ENCODE measurements at regions not wholly inside any gene's neighbourhood (a gene's known extent, or its start where the extent isn't known, plus 50 kb on each side); places are given as distances from the start of the nearest gene placed in this dataset.

DNA sequence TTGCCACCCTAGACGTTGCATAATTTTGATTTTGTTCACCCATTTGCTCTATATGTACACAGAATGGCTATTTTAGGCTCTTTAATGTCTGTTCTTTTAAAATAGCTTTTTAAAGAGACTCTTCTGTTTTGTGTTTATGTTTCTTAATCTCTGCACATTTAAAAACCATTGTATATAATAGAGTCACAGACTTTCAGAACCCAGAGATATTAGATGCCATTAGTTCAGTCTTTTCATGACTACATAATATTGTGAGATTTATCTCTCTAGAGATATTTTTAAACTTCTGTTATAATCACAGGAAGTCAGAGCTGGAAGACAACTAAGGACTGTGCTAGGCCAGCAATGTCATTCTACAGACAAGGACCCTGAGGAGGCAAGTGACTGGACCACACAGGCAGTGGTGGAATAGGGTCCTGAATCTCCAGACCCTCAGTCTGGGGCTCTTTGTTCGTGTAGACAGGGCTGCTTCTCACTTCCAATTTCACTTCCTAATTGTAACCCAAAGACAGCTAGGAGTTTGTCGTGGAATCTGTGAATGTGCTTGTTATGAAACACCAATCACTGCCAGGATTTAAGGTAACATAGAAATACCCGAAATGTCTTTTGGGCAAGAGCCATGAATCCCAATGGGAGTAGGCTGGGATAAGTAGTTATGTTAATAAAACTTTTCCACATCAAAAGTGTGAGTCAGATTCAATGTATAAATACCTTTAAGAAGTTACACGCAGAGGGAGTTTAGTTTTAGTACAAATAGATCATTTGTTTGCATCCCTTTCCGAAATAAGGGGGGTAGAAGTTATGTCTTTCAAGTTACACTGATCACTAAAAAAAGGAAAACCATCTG is 165.2 kb upstream of the ROPN1 start:
- DNase-seq (no peak), ATAC-seq (replicated peaks) (no peak)
- no peaks in the 10 kb centered on the region for H3K4me1 Mint-ChIP-seq (ENCODE audit: low read depth in 2 of 2)
- H3K36me3 Mint-ChIP-seq (ENCODE audit: insufficient read depth) = peaks cover 4% of the 10 kb centered on the region
- no peak overlapping the region for H3K4me3 Mint-ChIP-seq
- H3K27me3 Mint-ChIP-seq = peaks cover 8 to 14% of the 10 kb centered on the region in 2 donors
- H3K27ac Mint-ChIP-seq = no peak overlapping the region
- no peaks in the 10 kb centered on the region for H3K9me3 Mint-ChIP-seq

DNA sequence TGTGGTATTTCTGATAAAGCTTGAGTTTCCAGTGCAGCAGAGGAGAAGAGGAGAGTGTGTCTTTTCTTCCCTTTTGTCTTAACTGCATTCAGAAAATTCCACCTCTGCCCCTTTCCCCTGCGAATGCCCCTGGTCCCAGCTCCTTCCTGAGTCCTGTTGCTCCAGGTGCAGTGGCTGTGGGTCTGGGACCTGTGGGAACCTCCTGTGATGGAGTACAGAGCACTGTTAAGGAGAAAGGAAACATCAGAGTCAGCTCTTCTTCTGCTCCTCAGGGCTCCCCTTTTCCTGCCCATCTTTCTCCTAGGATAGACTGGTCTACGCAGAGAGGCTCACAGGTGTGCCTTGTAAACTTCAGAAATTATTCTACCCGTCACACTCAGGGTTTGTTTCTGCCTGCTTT is 165.8 kb upstream of the ROPN1 start:
- DNase-seq (no peak), ATAC-seq (replicated peaks) (no peak)
- no peaks in the 10 kb centered on the region for H3K9me3 Mint-ChIP-seq
- peaks cover 4% of the 10 kb centered on the region for H3K36me3 Mint-ChIP-seq (ENCODE audit: insufficient read depth)
- H3K27me3 Mint-ChIP-seq = peaks cover 8 to 14% of the 10 kb centered on the region in 2 donors
- no peak overlapping the region for H3K4me3 Mint-ChIP-seq
- no peaks in the 10 kb centered on the region for H3K4me1 Mint-ChIP-seq (ENCODE audit: low read depth in 2 of 2)
- H3K27ac Mint-ChIP-seq = no peak overlapping the region

DNA sequence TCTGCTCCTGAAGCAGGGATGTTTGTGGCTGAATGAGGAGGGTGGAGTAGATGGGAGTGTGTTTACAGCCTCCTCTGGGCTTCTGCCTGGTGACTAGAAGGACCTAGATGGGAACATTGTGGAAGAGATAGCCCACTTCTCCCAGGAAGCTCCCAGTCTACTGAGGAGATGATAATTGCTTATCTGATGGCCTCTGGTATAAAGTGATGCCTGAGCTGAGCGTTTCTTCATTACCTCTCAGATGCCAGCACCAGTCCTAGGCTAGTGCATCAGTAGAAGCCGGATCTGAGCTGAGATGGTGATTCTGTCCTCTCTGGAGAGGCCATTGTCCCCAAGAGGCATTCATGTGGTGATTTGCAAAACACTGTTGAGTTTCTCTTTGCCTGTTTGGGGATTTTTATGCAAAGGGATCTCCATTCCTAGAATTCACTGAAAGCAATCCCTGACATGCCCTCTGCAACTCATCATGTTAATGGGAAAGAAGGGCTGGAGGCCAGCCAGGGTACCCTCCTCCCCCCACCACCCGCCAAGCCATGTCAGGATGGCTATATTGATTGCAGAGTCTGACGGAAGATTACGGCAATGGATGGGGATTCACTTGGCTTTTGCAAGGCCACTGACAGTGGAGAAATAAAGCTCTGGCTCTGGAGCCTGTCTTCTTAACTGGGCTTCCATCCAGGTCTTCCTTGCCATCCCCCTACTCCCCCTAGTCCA is 166.4 kb upstream of the ROPN1 start:
- Mint-ChIP-seq H3K27me3 (peaks cover 8 to 14% of the 10 kb centered on the region in 2 donors), H3K9me3 (no peaks in the 10 kb centered on the region), H3K4me1 (ENCODE audit: low read depth in 2 of 2) (no peaks in the 10 kb centered on the region), H3K4me3 (no peak overlapping the region), H3K36me3 (ENCODE audit: insufficient read depth) (peaks cover 4% of the 10 kb centered on the region), H3K27ac (no peak overlapping the region)
- ATAC-seq (replicated peaks) (no peak), DNase-seq (no peak)

DNA sequence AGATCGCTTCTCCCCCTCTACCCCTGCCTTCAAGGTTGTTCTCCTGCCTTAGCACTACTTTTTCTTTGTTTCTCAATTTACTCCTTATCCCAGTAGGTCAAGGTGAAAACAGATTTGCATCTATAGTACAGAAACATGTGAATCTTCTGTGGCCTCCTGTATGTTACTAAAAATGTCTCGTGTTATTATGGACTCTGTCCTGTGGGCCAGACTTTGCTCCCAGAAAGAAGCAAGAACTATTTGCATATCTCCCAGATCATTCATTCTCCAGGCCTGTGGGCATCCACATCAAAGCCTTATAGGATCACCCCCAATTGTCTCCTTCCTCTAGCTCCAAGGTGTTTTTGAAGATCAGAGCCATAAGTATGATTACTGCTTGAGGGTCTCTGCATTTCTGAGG is 169.5 kb upstream of the ROPN1 start:
- DNase-seq = no peak
- H3K9me3 Mint-ChIP-seq = no peaks in the 10 kb centered on the region
- no peak for ATAC-seq (replicated peaks)
- H3K36me3 Mint-ChIP-seq (ENCODE audit: insufficient read depth) = no peaks in the 10 kb centered on the region
- H3K4me3 Mint-ChIP-seq = no peak overlapping the region
- H3K27ac Mint-ChIP-seq = no peak overlapping the region
- H3K27me3 Mint-ChIP-seq = peaks cover 8 to 13% of the 10 kb centered on the region in 2 donors
- no peaks in the 10 kb centered on the region for H3K4me1 Mint-ChIP-seq (ENCODE audit: low read depth in 2 of 2)

DNA sequence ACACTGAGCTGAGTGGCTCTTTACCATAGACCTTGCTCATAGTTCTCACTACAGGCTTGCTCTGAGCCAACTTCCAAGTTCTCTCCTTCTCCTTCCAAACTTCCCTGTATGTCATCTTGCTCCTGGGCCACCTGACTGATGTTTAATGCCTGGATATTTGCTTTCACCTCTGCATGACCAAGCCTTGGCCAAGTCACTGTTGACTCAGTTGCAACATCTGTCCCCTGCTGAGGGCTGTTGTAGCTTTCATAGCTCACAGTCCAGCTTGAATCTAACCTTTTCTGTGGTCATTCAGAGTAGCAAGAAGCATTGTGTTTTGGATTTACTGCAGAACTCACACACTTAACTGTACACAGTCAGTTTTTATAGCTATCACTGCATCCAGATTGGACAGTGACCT is 171.8 kb upstream of the ROPN1 start:
- peaks cover 0 to 4% of the 10 kb centered on the region in 2 donors for H3K9me3 Mint-ChIP-seq
- no peaks in the 10 kb centered on the region for H3K36me3 Mint-ChIP-seq (ENCODE audit: insufficient read depth)
- ATAC-seq (replicated peaks) = no peak
- no peak overlapping the region for H3K27ac Mint-ChIP-seq
- H3K27me3 Mint-ChIP-seq = peaks cover 2 to 10% of the 10 kb centered on the region in 2 donors
- H3K4me3 Mint-ChIP-seq = no peak overlapping the region
- no peak for DNase-seq
- no peaks in the 10 kb centered on the region for H3K4me1 Mint-ChIP-seq (ENCODE audit: low read depth in 2 of 2)

DNA sequence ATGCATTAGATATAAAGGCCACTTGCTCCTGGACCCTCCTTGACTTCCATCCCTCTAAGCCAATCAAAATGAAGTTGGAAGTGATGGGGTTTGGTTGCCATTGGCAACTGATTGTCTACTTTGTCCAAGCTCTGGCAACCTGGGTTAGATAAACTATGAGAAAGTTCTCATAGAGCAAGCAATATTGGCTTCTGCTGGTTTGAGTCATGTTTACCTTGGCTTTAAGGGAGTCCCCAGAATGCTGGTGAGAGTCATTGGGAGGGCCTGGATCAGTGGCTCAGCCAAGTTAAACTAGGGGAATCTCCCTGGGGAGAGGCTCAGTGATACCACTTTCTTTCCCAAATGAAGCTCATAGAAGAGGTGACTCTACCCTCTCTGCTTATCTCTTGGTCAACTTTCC is 176.3 kb upstream of the ROPN1 start:
- DNase-seq (no peak), ATAC-seq (replicated peaks) (no peak)
- no peak overlapping the region for H3K27ac Mint-ChIP-seq
- no peaks in the 10 kb centered on the region for H3K36me3 Mint-ChIP-seq (ENCODE audit: insufficient read depth)
- no peak overlapping the region for H3K4me3 Mint-ChIP-seq
- H3K27me3 Mint-ChIP-seq = peaks cover 5 to 14% of the 10 kb centered on the region in 2 donors
- no peaks in the 10 kb centered on the region for H3K4me1 Mint-ChIP-seq (ENCODE audit: low read depth in 2 of 2)
- peaks cover 0 to 8% of the 10 kb centered on the region in 2 donors for H3K9me3 Mint-ChIP-seq

DNA sequence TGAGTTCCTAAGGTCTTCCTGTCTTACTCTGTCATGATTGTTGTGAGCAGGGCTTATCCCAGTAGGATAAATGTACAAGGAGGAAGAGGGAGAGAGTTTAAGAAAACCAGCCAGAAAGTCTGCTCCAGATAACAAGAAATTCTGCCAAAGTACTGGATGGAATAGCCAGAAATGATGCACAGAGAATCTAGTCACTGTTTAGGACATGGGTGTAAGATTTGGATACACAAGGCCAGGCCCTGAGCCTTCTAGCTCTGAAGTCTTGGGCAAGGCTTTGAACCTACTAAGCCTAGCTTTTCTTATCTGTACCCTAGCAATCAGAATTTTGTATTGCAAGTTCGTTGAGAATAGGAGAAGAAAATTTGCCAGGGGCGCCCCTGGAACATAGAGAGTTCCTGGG is 180.4 kb upstream of the ROPN1 start:
- no peaks in the 10 kb centered on the region for H3K4me1 Mint-ChIP-seq (ENCODE audit: low read depth in 2 of 2)
- no peaks in the 10 kb centered on the region for H3K36me3 Mint-ChIP-seq (ENCODE audit: insufficient read depth)
- peaks cover 7 to 22% of the 10 kb centered on the region in 2 donors for H3K27me3 Mint-ChIP-seq
- no peak overlapping the region for H3K4me3 Mint-ChIP-seq
- no peak overlapping the region for H3K27ac Mint-ChIP-seq
- DNase-seq (no peak), ATAC-seq (replicated peaks) (no peak)
- H3K9me3 Mint-ChIP-seq = peaks cover 0 to 8% of the 10 kb centered on the region in 2 donors

DNA sequence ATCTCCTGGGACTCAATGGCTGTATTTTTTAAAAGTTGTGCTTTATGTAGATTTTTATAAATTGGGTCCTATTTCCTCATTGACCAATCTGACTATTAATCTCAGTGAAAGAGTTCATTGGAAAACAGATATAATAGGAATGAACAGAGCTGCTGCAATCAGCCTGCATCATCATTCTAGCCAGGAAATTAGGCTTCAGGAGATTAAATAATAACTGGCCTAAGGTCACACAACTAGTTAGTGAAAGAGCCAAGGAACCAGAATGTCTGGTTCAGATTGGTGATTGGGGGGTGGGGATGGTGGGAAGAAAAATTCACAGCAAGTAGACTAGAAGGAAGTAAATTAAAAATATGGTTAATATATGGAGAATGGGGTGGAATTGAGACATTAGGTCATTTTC is 180.9 kb upstream of the ROPN1 start:
- no peak overlapping the region for H3K27ac Mint-ChIP-seq
- H3K36me3 Mint-ChIP-seq (ENCODE audit: insufficient read depth) = no peaks in the 10 kb centered on the region
- ATAC-seq (replicated peaks) (no peak), DNase-seq (no peak)
- no peak overlapping the region for H3K4me3 Mint-ChIP-seq
- H3K4me1 Mint-ChIP-seq (ENCODE audit: low read depth in 2 of 2) = no peaks in the 10 kb centered on the region
- peaks cover 0 to 8% of the 10 kb centered on the region in 2 donors for H3K9me3 Mint-ChIP-seq
- peaks cover 12 to 24% of the 10 kb centered on the region in 2 donors for H3K27me3 Mint-ChIP-seq

DNA sequence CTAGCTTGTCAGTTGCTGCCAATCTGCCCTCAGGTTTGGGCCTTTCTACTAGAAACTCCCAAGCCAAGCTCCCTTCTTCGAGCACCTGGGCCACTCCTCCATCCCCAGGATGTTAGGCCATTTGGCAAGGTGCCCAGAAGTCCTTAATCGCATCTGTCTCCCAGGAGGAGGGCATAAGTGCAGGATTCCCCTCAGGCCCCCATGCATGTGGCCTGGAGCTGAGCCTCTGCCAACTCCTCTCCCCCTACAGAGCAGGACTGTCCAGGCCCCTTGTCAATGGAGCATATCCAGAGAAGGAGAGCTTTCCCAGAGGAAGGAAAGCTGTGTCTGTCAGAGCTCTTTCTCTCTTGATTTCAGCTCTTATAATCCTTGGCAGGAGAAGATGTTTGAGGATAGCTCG is 182.6 kb upstream of the ROPN1 start:
- peaks cover 6 to 11% of the 10 kb centered on the region in 2 donors for H3K27me3 Mint-ChIP-seq
- H3K4me3 Mint-ChIP-seq = no peak overlapping the region
- ATAC-seq (replicated peaks) = no peak
- H3K36me3 Mint-ChIP-seq (ENCODE audit: insufficient read depth) = no peaks in the 10 kb centered on the region
- DNase-seq = no peak
- H3K4me1 Mint-ChIP-seq (ENCODE audit: low read depth in 2 of 2) = no peaks in the 10 kb centered on the region
- H3K27ac Mint-ChIP-seq = no peak overlapping the region
- H3K9me3 Mint-ChIP-seq = no peaks in the 10 kb centered on the region

DNA sequence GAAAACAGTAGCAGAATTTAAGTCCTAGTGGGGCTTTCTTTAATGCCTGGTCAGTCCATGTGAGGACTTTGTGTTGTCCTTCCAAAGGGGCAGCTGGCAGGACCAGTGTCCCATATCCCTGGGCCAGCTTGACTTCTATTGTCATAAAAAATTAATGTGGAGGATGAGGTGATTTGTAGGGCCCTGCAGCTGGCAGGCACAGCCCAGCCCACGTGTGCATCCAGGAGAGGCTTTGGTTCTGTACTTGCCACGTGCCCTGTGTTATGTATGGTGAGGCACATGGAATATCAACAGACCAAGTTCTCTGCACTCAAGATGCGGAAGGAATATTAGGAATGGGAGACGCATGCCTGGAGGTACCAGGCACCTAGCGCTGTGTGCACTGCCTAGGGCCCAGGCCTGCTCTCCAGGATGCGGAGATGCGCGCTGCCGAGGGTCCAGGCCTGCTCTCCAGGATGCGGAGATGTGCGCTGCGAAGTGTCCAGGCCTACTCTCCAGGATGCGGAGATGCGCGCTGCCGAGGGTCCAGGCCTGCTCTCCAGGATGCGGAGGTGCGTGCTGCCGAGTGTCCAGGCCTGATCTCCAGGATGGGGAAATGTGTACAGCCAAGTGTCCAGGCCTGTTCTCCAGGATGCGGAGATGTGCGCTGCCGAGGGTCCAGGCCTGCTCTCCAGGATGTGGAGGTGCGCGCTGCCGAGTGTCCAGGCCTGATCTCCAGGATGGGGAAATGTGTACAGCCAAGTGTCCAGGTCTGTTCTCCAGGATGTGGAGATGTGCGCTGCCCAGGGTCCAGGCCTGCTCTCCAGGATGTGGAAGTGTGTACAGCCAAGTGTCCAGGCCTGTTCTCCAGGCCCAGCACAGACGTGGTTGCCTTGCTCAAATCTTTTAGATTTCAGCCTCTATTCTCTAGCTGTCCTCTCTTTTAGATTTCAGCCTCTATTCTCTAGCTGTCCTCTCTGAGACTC is 183.3 kb upstream of the ROPN1 start:
- DNase-seq (no peak), ATAC-seq (replicated peaks) (no peak)
- Mint-ChIP-seq H3K36me3 (ENCODE audit: insufficient read depth) (no peaks in the 10 kb centered on the region), H3K27ac (no peak overlapping the region), H3K9me3 (no peaks in the 10 kb centered on the region), H3K27me3 (peaks cover 6 to 11% of the 10 kb centered on the region in 2 donors), H3K4me1 (ENCODE audit: low read depth in 2 of 2) (no peaks in the 10 kb centered on the region), H3K4me3 (no peak overlapping the region)

DNA sequence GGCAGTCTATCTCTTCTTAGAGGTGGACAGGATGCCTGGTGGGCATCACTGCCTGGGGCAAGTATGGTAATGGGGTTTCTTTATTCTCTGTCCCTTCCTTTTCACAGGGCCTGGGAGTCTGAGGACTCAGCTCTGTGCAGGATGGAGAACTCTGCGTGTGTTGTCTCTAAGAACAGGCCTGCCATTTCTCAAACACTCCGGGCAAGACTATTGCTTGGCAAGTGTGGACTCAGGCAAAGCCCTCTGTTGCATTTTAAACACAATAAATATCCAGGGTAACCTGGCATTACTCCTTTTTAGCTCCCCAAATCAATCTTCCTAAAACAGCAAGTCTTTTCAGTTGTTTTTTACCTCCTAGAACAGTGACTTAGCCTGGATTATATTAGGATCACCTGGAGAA is 185.1 kb upstream of the ROPN1 start:
- H3K9me3 Mint-ChIP-seq = peaks cover 0 to 2% of the 10 kb centered on the region in 2 donors
- H3K27me3 Mint-ChIP-seq = peaks cover 11 to 13% of the 10 kb centered on the region in 2 donors
- ATAC-seq (replicated peaks) = no peak
- no peaks in the 10 kb centered on the region for H3K4me1 Mint-ChIP-seq (ENCODE audit: low read depth in 2 of 2)
- H3K27ac Mint-ChIP-seq = no peak overlapping the region
- H3K4me3 Mint-ChIP-seq = no peak overlapping the region
- no peak for DNase-seq
- no peaks in the 10 kb centered on the region for H3K36me3 Mint-ChIP-seq (ENCODE audit: insufficient read depth)

DNA sequence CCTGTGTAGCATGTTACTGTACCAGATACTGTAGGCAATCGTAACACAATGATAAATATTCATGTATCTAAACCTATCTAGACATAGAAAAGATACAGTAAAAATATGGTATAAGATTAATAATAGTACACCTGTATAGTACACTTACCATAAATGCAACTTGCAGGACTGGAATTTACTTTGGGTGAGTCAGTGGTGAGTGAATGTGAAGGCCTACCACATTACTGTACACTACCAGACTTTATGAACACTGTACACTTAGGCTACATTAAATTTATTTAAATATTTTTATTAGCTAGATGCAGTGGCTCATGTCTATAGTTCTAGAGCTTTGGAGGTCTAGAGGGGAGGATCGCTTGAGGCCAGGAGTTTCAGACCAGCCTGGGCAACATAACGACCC is 186.6 kb upstream of the ROPN1 start:
- H3K4me3 Mint-ChIP-seq = no peak overlapping the region
- peaks cover 11 to 13% of the 10 kb centered on the region in 2 donors for H3K27me3 Mint-ChIP-seq
- no peak for DNase-seq
- H3K9me3 Mint-ChIP-seq = peaks cover 0 to 4% of the 10 kb centered on the region in 2 donors
- no peaks in the 10 kb centered on the region for H3K4me1 Mint-ChIP-seq (ENCODE audit: low read depth in 2 of 2)
- no peaks in the 10 kb centered on the region for H3K36me3 Mint-ChIP-seq (ENCODE audit: insufficient read depth)
- no peak overlapping the region for H3K27ac Mint-ChIP-seq
- no peak for ATAC-seq (replicated peaks)

DNA sequence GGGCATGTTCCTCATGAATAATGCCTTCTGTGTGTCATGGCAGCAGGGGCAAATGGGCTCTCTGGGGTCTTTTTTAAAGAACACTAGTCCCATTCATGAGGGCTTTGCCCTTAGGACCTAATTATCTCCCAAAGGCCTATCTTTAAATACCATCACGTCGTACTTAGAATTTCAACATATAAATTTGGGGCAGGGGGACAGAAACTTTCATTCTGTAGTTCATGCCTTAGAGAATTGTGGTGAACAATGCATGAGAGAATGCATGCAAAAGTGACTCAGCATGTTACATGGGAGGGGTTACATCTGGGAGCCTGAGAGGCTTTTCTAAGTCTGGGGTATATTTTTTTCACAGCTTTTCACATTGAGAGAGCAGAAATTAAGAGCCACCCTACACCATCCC is 208.5 kb upstream of the ROPN1 start:
- Mint-ChIP-seq H3K36me3 (ENCODE audit: insufficient read depth) (no peaks in the 10 kb centered on the region), H3K4me3 (no peak overlapping the region), H3K4me1 (ENCODE audit: low read depth in 2 of 2) (no peaks in the 10 kb centered on the region), H3K27ac (no peak overlapping the region), H3K9me3 (no peaks in the 10 kb centered on the region), H3K27me3 (peaks cover 19 to 41% of the 10 kb centered on the region in 2 donors)
- ATAC-seq (replicated peaks) = no peak
- DNase-seq = no peak
